GM18861 (cell line): ENCODE measurements at regions not wholly inside any gene's neighbourhood (a gene's known extent, or its start where the extent isn't known, plus 50 kb on each side); places are given as distances from the start of the nearest gene placed in this dataset.

Experiments used
- ATAC-seq: cut with Tn5 transposase; IDR thresholded peaks from one replicate; pipeline ENCODE4 v1.9.1; 2021; ENCODE audit not compliant: unreplicated experiment

DNA sequence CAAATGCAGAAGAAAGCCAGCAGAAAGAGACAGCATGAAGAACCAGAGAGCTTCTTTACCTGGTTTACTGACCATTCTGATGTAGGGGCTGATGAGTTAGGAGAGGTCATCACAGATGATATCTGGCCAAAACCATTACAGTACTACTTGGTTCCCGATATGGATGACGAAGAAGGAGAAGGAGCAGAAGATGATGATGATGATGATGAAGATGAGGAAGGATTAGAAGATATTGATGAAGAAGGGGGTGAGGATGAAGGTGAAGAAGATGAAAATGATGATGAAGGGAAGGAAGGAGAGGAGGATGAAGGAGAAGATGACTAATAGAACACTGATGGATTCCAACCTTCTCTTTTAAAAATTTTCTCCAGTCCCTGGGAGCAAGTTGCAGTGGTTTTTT lies 178.2 kb upstream of the CRY1 start:
- no peak for ATAC-seq

DNA sequence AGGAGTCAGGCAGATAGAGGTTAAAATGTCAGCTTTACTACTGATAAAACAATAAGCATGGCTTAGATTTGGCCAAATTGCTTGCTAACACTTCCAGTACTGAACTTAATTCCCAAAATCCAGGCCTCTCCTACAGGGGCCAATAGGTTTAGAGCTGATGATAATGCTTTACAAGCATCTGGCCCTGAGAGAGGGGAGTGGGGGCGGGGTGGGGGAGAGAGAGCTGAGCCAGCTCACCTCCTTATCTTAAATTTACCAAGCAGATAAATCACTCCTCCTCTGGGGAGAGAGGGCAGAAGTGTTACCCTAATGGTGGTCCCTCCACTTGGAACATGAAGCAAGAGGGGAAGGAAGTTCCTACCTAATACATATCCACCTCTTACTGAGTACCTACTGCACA lies 182.2 kb upstream of the CRY1 start:
- no peak for ATAC-seq

DNA sequence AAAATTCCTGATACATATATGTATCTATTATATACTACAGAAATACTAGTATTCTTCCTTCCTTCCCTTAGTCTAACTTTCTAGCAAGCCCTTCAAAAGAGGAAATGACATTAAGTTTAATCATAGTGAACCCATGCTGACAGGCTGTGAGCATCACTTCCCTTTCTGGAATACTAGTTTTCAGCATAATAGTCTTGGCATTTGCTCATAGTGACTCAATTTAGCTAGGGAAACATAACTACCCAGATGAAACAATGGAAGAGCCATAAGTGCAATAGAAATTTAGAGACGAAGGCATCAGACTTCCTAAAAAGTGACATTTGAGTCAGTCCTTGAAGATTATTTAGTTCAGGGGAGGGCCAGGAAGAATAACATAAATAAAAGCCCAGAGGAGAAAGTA lies 184.5 kb upstream of the CRY1 start:
- no peak for ATAC-seq

DNA sequence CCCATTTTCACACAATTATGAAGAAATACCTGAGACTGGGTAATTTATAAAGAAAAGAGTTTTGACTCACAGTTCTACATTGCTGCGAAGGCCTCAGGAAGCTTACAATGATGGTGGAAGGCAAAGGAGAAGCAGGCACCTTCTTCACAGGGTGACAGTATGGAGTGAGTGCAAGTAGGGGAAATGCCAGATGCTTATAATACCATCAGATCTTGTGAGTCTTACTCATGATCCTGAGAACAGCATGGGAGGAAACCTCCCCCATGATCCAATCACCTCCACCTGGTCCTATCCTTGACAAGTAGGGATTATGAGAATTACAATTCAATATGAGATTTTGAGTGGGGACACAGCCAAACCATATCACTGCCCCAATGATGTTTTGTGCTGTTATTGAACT lies 189.3 kb upstream of the CRY1 start:
- ATAC-seq, result no peak

DNA sequence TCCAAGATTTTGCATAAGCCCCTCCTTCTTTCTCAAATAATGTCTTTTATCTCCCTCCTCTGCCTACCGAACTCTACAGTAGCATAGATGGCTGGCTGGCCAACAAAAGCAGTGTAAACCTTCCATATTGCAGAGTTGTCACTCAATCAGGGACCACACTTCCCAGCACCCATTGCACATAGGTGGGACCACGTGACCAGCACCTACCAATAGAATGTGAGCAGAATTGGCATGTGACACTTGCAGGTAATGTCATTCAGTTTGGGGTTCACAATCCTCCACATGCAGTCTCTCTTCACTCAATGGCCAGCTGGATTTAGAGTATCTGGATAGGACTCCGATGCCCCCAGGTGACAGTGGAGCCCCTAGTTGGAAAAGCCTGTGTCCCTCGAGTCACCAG lies 190.3 kb upstream of the CRY1 start:
- ATAC-seq, result no peak

DNA sequence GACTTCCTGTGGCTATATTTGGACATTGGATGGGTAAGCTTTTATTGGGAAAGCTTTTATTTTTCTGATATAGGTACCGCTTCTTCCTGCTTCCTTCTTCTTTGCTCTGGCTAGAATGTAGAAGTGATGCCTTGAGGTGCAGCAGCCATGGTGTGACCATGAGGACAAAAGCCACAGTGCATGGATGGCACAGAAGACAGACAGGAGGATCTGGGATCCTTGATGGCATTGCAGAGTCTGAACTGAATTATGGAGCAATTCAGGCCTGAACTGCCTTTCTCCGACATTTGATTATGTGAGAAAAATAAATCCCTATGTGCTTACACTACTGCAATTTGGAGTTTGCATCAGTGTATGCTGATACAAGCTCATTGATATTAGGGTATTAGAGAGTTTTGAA lies 191.3 kb upstream of the CRY1 start:
- no peak for ATAC-seq

DNA sequence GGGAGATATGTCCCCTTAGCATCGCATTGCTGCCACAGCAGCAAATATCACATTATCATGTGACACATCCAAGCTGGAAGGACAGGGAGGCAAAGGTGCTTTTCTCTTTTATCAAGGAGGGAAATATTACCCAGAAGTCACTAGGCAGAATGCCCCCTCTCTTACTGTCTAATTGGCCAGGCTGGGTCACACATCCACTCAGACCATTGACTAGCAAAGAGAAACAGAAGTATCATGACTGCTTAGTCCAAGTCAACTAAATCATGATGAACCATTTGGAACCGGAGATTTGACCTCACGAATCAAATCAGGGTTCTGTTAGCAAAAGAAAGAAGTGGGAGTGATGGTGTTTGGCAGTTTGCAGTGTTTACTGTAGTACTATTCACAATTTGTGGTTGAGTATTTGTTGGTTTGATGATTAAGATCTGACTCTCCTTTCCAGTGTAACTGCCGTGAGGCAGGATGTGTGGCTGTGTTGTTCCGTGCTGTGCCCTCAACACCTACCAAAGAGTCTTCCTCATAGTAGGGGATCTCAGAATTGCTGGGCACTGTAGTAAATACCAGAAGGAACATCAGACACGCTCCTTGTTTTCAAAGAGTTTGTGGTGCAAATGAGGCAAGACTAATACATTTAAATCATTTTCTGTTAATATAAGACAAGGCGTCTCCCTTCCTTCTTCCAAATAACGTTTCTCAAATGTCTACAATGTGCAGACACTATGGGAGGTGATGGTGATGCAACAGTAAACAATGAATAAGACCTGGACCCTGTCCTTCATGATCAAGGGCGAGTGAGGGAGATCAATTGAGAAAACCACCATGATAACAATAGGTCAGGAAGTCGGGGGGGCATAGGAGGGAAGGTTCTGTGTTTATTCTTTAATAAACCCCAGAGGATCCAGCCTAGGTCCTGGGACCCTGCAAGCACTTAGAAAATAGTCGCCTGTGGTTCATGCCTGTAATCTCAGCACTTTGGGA lies 194.4 kb upstream of the CRY1 start:
- no peak for ATAC-seq

DNA sequence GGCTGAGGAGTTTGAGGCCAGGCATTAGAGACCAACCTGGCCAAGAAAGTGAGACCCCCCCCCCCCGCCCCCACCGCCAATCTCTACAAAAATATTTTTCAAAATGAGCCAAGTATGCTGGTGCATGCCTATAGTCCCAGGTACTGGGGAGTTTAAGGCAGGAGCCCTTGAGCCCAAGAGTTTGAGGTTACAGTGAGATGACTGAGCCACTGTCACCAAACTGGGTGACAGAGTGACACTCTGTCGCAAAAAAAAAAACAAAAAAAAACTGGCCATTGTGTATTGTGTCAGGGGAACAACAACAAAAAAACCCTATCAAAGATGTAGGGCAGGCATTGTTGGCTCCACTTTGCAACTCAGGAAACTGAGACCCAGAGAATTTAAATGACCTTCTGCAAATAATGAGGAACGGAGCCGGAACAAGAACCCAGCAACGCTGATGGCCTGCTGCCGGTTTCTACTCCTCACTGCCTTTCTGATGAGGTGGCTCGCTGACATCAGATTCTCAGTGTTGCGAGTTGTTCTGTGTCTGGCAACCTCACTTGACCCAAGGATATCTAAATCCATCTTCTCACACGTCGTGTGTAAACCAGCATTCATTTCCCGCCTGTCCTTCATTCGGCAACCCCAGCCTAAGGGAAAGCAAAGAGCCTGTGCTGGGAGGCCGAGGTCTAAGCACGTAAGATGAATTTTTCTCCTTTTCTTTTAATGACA lies 195.2 kb upstream of the CRY1 start:
- no peak for ATAC-seq

DNA sequence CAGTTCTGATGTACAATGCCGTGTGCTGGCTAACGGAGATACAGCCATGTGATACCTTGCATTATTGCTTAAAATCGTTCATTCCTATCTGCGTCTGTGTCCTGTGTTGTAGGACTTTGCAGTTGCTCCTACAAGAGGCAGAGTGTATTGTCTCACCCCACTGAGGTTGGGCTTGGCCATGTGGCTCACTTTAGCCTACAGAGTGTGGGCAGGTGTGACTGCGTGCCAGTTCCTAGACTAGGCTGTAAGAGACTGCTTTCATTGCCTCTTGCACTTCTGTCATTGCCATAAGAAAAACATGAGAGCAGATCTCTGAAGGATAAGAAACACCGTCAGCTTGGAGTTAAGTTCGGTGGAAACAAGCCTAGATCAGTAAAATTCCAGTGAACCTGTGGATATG lies 197.7 kb upstream of the CRY1 start:
- ATAC-seq, result no peak

DNA sequence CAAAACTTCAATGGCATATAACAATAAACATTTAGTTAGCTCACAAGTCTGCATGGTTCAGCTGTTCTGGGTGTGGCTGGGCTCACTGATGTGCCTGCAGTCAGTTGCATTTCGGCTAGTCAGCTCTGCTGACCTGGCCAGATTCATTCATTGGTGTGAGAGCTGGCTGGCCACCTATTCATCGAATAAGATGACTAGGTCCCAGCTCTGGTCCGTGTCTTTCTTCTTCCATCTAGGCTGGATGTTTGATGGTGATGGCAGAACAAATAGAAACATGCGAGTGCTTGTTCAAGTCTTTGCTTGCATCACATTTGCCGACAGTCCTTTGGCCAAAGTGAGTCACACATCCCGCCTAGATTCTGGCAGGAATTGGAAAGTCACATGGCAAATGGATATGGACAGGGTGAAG lies 203.3 kb upstream of the CRY1 start:
- no peak for ATAC-seq

DNA sequence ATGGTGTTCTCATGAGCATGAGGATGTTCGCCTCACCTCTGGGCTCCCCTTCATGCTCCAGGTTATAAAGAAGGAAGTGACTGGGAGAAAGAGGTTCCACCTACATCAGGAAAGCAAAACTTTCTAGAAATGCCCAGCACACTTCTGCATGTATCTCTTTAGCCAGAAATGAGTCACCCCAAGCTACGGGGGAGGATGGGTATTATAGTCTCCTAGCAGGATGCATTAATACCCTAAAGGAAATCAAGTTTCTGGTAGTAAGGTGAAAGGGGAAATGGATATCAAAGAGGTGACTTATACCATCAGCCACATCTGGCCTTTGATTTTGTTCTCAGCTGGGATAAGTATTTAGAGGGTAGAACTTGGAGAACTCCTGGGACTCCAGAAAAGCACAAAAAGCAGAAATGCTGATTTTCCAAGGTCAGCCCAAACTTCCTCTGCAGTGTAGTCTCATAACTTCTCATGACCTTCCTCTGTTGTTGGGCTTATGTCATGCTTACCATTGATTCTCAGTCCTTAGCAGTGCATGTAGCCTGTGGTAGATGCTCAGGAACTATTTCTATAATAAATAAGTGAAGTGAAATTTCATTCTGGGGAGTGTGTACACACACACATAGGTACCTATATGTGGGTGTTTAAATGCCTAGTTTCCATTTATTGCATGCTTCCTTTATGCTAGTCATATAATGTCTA lies 209.4 kb upstream of the CRY1 start:
- no peak for ATAC-seq

DNA sequence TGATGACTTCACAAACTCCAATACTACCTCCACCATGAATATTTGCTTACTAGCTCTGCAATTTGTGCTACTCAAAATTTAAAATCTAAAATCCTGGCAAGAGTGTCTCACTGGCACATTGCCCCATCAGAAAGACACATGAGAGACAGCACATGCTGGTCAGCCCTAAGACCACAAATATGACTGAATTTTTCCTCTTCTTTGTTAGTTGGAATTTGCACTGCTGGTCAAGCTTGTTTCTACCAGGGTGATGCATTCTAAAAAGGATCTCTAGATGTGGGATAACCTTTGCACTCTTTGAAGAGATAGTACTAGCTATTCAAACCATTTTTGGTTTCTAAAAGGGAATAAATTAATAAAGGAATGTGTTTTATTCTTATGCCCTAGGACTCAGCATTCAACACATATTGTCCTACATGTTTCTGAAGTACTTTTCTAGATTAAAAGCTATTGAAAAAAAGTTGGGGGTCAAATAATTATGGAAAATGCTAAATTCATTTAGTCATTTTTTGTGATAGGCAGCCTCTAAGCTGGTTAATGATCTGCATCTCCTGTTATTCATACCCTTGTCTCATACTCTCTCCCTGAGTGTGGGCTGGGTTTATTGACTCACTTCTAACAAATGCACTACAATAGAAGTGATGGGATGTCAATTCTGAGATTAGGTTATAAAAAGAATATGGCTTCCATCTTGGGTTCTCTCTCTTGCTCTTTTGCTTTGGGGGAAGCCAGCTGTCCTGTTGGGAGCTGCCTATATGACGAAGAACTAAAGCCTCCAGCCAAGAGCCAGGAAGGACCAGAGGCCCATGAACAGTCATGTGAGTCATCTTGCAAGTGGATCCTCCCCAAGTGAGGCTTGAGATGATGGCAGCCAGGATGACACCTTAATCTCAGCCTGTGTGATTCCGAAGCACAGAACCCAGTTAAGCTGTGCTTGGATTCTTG lies 211.5 kb upstream of the CRY1 start:
- ATAC-seq, result no peak

DNA sequence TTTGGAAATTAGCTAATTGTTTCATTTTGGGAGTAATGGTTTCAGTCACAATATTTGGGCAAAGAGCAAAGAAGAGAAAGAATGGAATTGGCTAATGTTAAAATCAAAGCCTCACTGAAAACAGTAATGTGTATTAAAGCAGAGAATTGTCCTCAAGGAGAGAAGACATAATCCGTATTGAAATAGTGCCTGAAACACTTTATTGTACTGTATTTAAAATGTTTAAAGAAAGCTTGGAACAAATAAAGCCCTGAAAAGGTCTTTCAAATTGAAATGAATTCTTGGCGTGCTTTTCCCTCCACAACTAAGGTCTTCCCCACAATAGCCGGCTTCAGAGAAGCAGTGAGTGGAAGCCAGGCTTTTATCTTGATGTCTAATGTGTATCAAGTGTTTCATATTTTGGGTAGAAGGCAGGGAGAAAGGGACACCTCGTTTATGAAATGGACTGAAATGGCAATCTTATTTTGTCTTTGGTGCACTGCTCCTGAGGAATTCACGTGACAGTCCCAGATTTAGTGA lies 212.9 kb upstream of the CRY1 start:
- ATAC-seq, result no peak

DNA sequence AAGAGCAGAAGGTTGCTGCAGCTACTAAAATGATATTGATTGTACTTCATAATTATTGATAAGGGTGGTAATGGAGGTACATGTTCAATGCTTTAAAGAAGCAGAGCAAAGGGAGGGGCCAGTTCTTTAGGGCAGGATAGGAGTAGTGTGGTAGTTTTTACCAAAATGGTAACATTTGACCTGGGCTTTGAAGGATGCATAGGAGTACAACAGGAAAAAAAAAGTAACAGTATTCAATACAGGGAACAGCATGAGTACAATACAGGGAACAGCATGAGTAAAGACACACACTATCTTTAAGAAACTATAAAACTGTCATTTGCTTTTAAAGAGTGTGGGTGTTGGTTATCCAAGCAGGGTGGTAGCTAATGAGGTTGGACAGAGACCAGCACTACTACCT lies 215.0 kb upstream of the CRY1 start:
- no peak for ATAC-seq

DNA sequence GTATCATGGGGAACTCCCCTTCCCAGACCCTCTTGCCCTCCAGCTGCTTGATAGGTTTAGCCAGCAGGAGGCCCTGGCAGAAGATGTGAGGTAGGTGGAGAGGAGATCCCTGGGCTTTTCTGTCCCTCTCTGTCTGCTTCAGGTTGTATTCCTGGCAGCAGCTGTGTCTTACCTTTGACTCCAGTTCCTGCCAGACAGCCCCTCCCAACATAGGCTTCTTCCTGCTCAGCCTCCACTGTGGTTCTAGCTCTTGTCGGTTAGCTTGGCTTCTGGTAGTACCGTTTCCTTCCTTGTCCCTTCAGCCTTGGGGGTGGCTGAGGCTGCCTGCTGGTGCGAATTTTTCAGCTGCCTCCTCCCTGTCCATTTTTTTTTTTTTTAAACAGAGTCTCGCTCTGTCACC lies 215.7 kb upstream of the CRY1 start:
- ATAC-seq, result no peak

DNA sequence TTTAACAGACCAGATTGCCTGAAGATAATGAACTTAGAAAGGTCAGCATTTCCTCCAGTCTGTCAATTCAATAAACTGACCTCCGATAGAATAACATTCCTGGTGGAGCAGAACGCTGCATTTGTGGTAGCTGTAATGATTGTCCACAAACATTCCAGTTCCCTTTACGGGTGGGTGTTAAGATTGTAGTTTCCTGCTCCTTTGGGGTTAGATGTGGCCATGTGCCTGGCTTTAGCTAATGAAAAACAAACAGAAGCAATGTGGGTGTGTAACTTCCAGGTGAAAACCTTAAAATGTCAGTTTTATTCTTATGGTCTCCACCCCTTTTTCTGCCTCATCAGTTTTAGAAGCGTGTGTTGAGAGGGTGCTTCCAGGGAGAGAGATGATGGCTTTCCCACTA lies 217.3 kb upstream of the CRY1 start:
- ATAC-seq, result no peak

DNA sequence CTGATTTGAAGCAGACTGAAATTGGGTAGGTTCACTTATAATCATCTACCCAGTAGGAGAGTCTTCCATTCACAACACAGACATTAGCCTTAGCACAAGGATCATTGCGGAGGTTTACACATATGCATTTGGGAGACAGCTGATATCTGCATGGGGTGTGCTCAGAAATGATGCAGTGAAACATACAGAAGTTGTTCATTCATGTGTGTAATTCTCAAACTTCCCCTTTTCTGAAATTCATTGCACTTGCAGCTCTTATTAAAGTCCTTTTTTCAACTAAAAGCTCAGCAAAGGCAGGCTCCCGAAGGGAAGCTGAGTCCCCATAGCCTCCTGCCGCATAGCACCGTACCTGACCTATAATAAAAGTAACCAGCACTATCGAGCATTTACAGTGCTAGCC lies 218.3 kb upstream of the CRY1 start:
- no peak for ATAC-seq

DNA sequence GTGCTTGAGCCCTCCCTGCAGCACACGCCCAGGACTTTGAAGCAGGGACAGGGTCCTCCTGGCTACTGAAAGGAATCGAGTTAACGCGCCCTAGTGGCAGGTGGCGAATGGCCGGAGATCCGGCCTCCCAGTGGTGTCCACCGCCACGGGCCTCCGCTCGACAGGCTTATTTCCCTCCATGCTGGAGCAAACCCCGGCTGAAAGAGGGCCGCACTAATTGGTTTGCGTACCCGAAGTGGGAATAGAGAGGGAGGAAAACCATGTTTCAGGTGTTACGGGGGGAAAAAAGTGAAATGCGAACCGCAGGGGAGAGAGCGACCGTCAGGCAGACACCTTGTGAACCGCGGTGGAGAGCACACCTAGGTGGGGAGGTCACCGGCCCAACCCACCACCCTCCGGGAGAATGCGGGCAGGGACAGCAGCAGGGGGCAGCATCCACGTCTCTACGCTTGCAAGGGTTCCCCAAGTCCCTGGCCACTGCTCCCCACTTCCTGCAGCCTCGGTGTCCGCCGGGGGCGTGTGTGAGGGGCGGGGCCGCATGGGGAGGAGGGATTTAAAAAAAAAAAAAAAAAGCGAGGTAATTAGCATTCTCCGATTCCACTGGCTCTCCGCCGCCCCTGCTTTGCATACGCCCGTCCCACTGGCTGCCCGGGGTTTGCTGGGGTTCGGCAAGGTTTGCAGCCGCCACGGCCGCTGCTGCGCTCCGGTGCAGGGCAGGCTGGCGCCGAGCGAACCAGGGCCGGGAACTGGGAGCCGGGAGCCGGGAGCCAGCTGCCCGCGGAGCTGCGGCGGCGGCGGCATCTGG lies 224.6 kb upstream of the CRY1 start:
- ATAC-seq, result no peak

DNA sequence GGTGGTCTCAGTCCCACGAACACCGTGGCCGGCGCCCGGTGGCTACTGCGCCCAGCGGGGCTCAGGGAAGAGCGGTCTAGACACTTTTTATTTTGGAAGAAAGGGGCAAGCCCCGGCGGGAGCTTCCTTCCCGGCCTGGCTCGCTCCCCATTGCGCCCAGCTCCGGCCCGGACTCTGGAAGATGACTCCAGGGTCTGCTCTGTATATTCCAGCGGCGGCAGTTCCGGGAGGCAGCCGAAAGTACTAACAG lies 225.1 kb upstream of the CRY1 start:
- no peak for ATAC-seq
